Peyer's patch (tissue), 4 donors: ENCODE measurements at regions not wholly inside any gene's neighbourhood (a gene's known extent, or its start where the extent isn't known, plus 50 kb on each side); places are given as distances from the start of the nearest gene placed in this dataset.

Experiments used
- CTCF ChIP-seq, 6 experiments: fragments of 450-650 bp in 4 of 6; fragments of 200-600 bp in 2 of 6; sonication (generic) in 1 of 6; IDR thresholded peaks; one replicate each; pipeline ENCODE4 v1.5.1; 2017 to 2019; ENCODE audit warnings: antibody characterized with exemption in 6 of 6, mild to moderate bottlenecking in 3 of 6, moderate library complexity in 1 of 6
- POLR2A ChIP-seq, 2 donors: fragments of 450-650 bp; IDR thresholded peaks; one replicate each; pipeline ENCODE4 v1.5.1; 2017; ENCODE audit warnings: antibody characterized with exemption in 2 of 2, mild to moderate bottlenecking in 2 of 2, moderate library complexity in 2 of 2

GRCh38 chr17:53950858-53951250, 128.1 kb downstream of the KIF2B start:
- TF ChIP-seq CTCF (IDR thresholded peaks at IDR 0.05) (no peak), POLR2A (IDR thresholded peaks at IDR 0.05) (no peak)
